ENCODE measurements at regions not wholly inside any gene's neighbourhood (a gene's known extent, or its start where the extent isn't known, plus 50 kb on each side); places are given as distances from the start of the nearest gene placed in this dataset.

DNA sequence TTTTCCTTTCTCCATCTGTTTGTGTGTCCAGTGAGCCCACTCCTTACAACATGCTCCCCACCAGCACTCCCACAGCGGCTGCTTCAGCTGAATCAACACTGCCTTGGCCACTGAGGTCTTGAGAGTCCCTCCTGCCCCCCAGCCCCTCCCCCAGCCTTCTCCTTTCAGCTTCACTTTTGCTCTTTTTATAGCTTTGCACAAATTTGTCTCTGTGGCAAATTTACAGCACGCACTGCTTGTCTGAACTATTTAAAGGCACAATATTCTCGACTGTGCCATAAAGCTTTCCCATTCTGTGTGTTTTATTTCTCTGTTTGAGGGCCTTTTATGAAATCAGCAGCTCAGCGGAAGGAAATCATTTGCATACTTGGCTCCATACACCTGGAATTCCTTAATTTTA, 579.3 kb downstream of the TOX3 start:
- H3K27ac ChIP-seq = no peak overlapping the region
- no peaks in the 10 kb centered on the region for H3K9me3 ChIP-seq (ENCODE audit: severe bottlenecking)
- no peaks in the 10 kb centered on the region for H3K27me3 ChIP-seq (ENCODE audit: insufficient read depth, low read depth, severe bottlenecking)
- no peaks in the 10 kb centered on the region for H3K36me3 ChIP-seq
- no peak overlapping the region for H3K4me3 ChIP-seq (ENCODE audit: low read depth, low read length)
- TF ChIP-seq, protein P1, sequence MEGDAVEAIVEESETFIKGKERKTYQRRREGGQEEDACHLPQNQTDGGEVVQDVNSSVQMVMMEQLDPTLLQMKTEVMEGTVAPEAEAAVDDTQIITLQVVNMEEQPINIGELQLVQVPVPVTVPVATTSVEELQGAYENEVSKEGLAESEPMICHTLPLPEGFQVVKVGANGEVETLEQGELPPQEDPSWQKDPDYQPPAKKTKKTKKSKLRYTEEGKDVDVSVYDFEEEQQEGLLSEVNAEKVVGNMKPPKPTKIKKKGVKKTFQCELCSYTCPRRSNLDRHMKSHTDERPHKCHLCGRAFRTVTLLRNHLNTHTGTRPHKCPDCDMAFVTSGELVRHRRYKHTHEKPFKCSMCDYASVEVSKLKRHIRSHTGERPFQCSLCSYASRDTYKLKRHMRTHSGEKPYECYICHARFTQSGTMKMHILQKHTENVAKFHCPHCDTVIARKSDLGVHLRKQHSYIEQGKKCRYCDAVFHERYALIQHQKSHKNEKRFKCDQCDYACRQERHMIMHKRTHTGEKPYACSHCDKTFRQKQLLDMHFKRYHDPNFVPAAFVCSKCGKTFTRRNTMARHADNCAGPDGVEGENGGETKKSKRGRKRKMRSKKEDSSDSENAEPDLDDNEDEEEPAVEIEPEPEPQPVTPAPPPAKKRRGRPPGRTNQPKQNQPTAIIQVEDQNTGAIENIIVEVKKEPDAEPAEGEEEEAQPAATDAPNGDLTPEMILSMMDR (IDR thresholded peaks at IDR 0.05; ENCODE audit: low read depth, low read length) = no peak
- DNase-seq = no peak

GRCh38 chr16:51960931-51961330, 586.0 kb downstream of the TOX3 start:
- Histone ChIP-seq H3K27ac (no peak overlapping the region), H3K36me3 (no peaks in the 10 kb centered on the region), H3K9me3 (ENCODE audit: severe bottlenecking) (no peaks in the 10 kb centered on the region), H3K27me3 (ENCODE audit: insufficient read depth, low read depth, severe bottlenecking) (no peaks in the 10 kb centered on the region), H3K4me3 (ENCODE audit: low read depth, low read length) (no peak overlapping the region)
- TF ChIP-seq, protein P1 (IDR thresholded peaks at IDR 0.05; ENCODE audit: low read depth, low read length) = no peak
- no peak for DNase-seq

DNA sequence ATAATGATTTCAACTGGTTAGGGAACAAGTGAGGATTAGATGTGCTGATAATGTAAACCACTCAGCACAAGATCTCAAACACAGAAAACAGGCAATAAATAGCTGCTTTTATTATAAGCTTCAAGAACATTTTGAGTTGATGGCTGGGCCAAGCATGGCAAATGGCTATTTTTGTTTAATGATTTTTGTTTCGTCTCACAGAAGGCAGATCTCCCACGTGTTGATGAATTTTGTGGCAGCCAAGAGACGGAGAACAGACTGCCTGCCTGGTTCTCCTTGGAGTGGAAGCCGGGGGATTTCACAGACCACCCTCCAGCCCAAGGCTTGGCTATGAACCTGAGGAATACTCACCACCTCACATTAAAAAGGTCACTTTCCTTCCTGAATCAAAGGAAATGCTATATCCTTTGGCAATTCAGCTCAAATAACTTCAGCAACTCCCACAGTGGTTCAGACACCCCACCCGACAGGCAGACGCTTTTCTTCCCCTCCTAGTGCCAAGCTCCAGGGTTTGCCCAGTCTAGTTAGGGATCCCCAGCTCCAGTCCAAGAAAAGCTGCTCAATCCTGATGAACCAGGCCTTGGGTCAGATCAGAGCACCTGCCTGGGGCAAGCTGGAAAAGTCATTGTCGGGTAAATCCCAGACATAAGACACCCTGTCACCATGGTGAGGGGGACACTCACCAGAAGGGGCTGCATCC, 593.5 kb downstream of the TOX3 start:
- Histone ChIP-seq H3K36me3 (no peaks in the 10 kb centered on the region), H3K27me3 (ENCODE audit: insufficient read depth, low read depth, severe bottlenecking) (no peaks in the 10 kb centered on the region), H3K27ac (no peak overlapping the region), H3K9me3 (ENCODE audit: severe bottlenecking) (no peaks in the 10 kb centered on the region), H3K4me3 (ENCODE audit: low read depth, low read length) (no peak overlapping the region)
- DNase-seq = no peak
- TF ChIP-seq, protein P1 (IDR thresholded peaks at IDR 0.05; ENCODE audit: low read depth, low read length) = no peak

- H3K4me3 ChIP-seq (ENCODE audit: low read depth, low read length) = no peak overlapping the region
- H3K27me3 ChIP-seq (ENCODE audit: insufficient read depth, low read depth, severe bottlenecking) = no peaks in the 10 kb centered on the region
- no peak overlapping the region for H3K27ac ChIP-seq
- H3K36me3 ChIP-seq = no peaks in the 10 kb centered on the region
- no peaks in the 10 kb centered on the region for H3K9me3 ChIP-seq (ENCODE audit: severe bottlenecking)
- TF ChIP-seq, protein P1 (IDR thresholded peaks at IDR 0.05; ENCODE audit: low read depth, low read length) = no peak
- no peak for DNase-seq
Measured at GRCh38 chr16:51952500-51952899, 594.4 kb downstream of the TOX3 start.

DNA sequence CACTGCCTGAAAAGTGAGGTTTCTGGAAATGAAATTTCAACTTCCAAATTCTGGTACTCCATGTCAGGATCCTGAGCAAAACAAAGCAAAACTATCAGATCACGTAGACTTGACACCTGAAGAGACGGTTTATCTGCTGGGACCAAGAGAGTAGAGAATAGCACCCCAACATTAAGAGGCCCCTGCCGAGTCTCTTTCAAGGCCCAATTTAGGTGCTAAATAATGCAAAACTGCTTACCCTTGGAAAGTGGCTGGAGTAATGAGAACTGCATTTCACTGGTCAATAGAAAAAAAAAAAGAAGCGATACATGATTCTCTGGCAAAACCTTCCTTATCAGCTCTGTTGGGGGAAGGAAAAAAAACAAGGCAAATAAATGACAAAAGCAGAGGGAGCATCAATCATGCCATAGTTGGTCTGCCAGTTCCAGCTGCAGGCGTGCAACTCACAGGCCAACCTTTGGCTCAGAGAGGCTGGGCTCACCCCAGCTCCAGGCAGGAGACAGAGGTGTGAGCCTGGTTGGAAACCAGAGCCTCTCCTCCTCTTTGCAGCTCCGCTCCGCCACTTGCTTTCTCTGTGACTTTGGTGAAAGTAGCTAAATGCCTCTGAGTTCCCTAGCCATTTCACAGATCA, 595.2 kb downstream of the TOX3 start:
- H3K27ac ChIP-seq = no peak overlapping the region
- H3K36me3 ChIP-seq = no peaks in the 10 kb centered on the region
- no peak overlapping the region for H3K4me3 ChIP-seq (ENCODE audit: low read depth, low read length)
- TF ChIP-seq, protein P1 (IDR thresholded peaks at IDR 0.05; ENCODE audit: low read depth, low read length) = no peak
- DNase-seq = no peak
- H3K27me3 ChIP-seq (ENCODE audit: insufficient read depth, low read depth, severe bottlenecking) = no peaks in the 10 kb centered on the region
- no peaks in the 10 kb centered on the region for H3K9me3 ChIP-seq (ENCODE audit: severe bottlenecking)
